LHCN-M2 (cell line): ENCODE measurements at regions not wholly inside any gene's neighbourhood (a gene's known extent, or its start where the extent isn't known, plus 50 kb on each side); places are given as distances from the start of the nearest gene placed in this dataset.
"Not testable (repeated sequence)": the region's sequence is repeated elsewhere in the genome, so short reads cannot be mapped to it uniquely, and the experiment has no call there.

Source experiments
- DNase-seq: peaks from one replicate; pipeline ENCODE4 v3.0.0-alpha.2; 2012; ENCODE audit warnings: low read depth

- DNase-seq = no peak
These were observed 1627.0 kb downstream of the PCDH9 start for GRCh38 chr13:65603160-65603559.

- no peak for DNase-seq
These were observed 1628.3 kb downstream of the PCDH9 start for GRCh38 chr13:65601855-65602254.

DNA sequence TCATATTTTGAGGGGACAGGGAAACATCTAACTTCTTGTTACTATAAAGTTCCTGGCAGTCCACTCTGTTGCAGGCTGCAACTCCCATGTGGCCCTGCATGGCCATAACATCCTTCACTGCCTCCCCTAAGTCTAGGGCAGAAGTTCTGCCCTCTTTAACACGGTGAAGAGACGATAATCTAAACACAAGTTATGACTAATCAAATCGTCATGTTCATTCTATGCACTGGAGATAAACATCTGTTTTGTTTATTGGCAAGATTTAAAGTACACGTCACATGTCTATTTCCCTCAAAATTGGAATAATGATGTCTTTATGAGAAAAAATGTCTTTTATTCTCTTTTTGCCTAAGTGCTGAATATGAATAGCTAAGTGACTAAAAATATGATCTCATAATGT is 1629.4 kb downstream of the PCDH9 start:
- peak; percentile 55 for DNase-seq

GRCh38 chr13:65597839-65598818 is 1632.0 kb downstream of the PCDH9 start:
- DNase-seq = peak; percentile 69

DNA sequence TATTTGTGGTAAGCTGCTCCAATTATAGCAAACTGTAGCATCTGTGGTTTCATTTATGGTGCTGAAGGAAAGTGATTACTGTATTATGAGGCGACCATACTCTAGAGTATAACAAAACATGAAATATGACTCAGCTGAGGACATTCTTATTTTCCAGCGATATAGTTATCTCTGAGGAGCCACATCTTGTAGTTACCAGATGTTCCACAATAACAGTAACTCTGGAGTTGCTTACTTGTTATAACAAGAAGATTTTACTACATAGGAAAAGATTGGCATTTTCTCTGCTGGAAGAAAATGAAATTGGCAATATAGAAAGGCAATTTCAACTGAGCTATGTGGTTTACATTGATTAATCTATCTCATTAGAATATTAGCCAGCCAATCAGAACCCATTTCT is 1634.2 kb downstream of the PCDH9 start:
- DNase-seq = peak; percentile 44

DNA sequence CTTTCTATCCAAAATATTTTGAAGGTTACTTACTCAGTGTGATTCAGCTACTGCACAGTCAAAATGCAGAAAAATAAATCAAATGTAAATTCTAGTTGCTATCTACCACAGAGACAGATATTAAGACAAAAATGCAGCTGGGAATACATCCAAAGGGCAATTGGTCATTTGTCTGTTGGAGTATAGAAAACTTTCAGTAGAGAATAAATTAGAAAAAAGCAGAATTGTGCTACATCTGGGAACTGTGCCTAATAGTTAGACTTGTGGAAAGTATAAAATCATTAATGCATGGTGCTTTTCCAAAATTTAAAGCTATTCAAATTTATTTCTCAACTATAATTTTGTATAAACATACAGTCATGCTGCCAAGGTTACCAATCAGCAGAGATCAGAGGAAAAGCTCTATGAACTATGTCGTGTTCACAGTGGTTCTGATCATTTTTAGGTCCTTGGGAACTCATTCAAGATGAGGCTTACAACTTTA is 1635.8 kb downstream of the PCDH9 start:
- no peak for DNase-seq

- no peak for DNase-seq
These were observed 1636.8 kb downstream of the PCDH9 start for GRCh38 chr13:65593298-65593874.

- DNase-seq = no peak
These were observed 1637.4 kb downstream of the PCDH9 start for GRCh38 chr13:65592731-65593130.

- DNase-seq = no peak
These were observed 1644.8 kb downstream of the PCDH9 start for GRCh38 chr13:65585346-65585745.

GRCh38 chr13:65584126-65584525 is 1646.0 kb downstream of the PCDH9 start:
- DNase-seq = no peak

GRCh38 chr13:65582160-65582559 is 1648.0 kb downstream of the PCDH9 start:
- DNase-seq = no peak

DNA sequence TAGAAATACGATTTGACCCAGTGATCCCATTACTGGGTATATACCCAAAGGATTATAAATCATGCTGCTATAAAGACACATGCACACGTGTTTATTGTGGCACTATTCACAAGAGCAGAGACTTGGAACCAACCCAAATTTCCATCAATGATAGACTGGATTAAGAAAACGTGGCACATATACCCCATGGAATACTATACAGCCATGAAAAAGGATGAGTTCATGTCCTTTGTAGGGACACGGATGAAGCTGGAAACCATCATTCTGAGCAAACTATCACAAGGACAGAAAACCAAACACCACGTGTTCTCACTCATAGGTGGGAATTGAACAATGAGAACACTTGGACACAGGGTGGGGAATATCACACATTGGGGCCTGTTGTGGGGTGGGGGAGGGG is 1665.6 kb downstream of the PCDH9 start:
- DNase-seq = not testable (repeated sequence)

DNA sequence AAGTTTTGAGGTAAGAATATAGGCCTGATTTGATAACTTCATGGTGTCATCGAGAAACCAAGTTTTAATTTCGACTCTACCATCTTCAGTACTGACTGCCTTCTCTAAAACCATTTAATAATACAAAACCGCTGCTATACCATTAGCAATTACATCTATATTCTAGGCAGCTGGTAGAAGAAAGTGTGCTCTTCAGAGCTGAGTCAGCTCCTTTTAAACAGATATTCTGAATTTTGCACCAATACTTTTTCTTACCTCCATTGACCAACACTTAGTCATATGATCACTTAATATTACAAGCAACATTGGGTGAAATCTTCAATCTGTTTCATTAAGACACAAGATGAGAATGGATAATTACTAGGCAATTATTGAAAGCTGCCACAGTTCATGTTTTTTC is 1667.8 kb downstream of the PCDH9 start:
- DNase-seq = no peak

- DNase-seq = no peak
These were observed 1669.2 kb downstream of the PCDH9 start for GRCh38 chr13:65560936-65561335.

GRCh38 chr13:65555962-65556361 is 1674.2 kb downstream of the PCDH9 start:
- DNase-seq = no peak

GRCh38 chr13:65553096-65553727 is 1676.9 kb downstream of the PCDH9 start:
- DNase-seq = no peak

GRCh38 chr13:65551208-65551607 is 1678.9 kb downstream of the PCDH9 start:
- DNase-seq = no peak

DNA sequence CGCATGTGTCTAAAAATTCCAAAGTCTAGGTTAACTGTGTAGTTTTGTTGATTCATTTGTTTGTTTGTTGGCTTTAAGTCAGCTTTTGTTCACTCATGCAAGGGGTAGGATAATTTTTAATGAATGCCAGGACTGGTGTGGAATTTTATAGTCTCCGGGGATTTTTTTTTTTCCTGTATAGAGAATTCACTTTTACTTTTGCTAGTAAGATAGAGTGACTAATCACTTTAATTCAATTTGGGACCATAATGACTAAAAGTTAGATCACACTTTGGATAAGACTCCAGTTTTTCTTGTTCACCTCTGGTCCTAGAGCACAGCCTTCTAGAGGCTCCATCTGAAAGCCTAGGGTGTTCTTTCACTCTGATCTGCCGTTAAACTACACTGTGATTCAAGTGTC is 1690.0 kb downstream of the PCDH9 start:
- peak; percentile 26 for DNase-seq

DNA sequence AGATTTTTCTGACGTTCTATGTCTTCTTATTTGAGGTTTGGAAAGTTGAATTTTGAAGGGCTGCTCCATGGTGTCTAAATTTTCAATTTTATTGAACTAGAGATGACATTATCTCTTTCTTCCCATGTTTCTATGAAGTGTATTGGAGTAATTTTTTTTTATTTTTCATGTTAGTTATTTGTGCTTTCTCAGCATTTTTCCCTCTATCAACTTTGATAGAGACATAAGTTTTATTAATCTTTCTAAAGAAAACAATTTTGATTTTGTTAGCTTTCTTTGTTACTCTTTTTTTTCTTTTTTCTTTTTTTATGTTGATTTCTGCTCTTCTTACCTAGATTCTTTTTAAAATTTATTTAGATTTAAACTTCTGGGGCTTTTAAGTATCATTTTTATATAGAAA is 1694.8 kb downstream of the PCDH9 start:
- DNase-seq = no peak

- DNase-seq = no peak
These were observed 1697.9 kb downstream of the PCDH9 start for GRCh38 chr13:65532231-65532630.

- DNase-seq = peak; percentile 1
These were observed 1699.4 kb downstream of the PCDH9 start for GRCh38 chr13:65530688-65531087.

GRCh38 chr13:65529541-65529940 is 1700.6 kb downstream of the PCDH9 start:
- no peak for DNase-seq
